ENCODE measurements at regions not wholly inside any gene's neighbourhood (a gene's known extent, or its start where the extent isn't known, plus 50 kb on each side); places are given as distances from the start of the nearest gene placed in this dataset.

DNA sequence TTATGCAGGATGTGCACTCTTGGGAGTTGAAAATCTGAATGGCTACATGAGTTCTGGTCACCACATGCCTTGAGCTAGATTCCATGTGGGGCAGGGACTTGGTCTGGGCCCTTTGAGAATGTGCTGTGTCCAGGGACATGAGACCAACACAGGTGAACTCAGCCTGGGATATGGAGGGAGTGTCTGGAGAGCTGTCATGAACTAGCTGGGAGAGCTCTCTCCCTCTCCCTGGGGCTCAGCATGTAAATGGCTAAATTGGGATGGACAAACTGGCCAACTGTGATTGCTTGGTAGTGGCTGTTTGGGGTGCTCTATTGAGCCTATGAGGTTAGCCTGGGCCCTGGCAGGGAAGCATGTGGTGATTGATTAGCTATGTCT is 105.1 kb upstream of the HS6ST1 start:
- Histone ChIP-seq H3K4me1 (no peaks in the 10 kb centered on the region), H3K27ac (no peak overlapping the region), H3K9me3 (no peaks in the 10 kb centered on the region), H3K36me3 (ENCODE audit: low read depth, missing control alignments) (no peaks in the 10 kb centered on the region), H3K27me3 (no peaks in the 10 kb centered on the region), H3K4me3 (no peak overlapping the region)
- TF ChIP-seq, protein P1, sequence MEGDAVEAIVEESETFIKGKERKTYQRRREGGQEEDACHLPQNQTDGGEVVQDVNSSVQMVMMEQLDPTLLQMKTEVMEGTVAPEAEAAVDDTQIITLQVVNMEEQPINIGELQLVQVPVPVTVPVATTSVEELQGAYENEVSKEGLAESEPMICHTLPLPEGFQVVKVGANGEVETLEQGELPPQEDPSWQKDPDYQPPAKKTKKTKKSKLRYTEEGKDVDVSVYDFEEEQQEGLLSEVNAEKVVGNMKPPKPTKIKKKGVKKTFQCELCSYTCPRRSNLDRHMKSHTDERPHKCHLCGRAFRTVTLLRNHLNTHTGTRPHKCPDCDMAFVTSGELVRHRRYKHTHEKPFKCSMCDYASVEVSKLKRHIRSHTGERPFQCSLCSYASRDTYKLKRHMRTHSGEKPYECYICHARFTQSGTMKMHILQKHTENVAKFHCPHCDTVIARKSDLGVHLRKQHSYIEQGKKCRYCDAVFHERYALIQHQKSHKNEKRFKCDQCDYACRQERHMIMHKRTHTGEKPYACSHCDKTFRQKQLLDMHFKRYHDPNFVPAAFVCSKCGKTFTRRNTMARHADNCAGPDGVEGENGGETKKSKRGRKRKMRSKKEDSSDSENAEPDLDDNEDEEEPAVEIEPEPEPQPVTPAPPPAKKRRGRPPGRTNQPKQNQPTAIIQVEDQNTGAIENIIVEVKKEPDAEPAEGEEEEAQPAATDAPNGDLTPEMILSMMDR (IDR thresholded peaks at IDR 0.05), result no peak
- no peak for TF ChIP-seq POLR2A (IDR thresholded peaks at IDR 0.05)
- intact Hi-C loops (cut with DNase I; ENCODE audit: low total_unique reads), result no loop called here
- no peak for DNase-seq

- no peak for TF ChIP-seq POLR2A (IDR thresholded peaks at IDR 0.05)
- TF ChIP-seq, protein P1 (IDR thresholded peaks at IDR 0.05), result no peak
- DNase-seq, result peak; percentile 10
- H3K36me3 ChIP-seq (ENCODE audit: low read depth, missing control alignments), result no peaks in the 10 kb centered on the region
- H3K9me3 ChIP-seq, result no peaks in the 10 kb centered on the region
- no peak overlapping the region for H3K4me3 ChIP-seq
- no peak overlapping the region for H3K27ac ChIP-seq
- H3K27me3 ChIP-seq, result no peaks in the 10 kb centered on the region
- no peaks in the 10 kb centered on the region for H3K4me1 ChIP-seq
- 83 to 87% methylated on average over 11 of the region's 11 CpGs for WGBS, 2 donors
- intact Hi-C loops (cut with DNase I; ENCODE audit: low total_unique reads), result no loop called here
These were observed 105.9 kb upstream of the HS6ST1 start for GRCh38 chr2:128424406-128425171.

GRCh38 chr2:128425216-128425615 is 106.5 kb upstream of the HS6ST1 start:
- 93 to 95% methylated on average over 8 of the region's 8 CpGs for WGBS, 2 donors
- Histone ChIP-seq H3K27me3 (no peaks in the 10 kb centered on the region), H3K4me1 (no peaks in the 10 kb centered on the region), H3K27ac (no peak overlapping the region), H3K36me3 (ENCODE audit: low read depth, missing control alignments) (no peaks in the 10 kb centered on the region), H3K9me3 (no peaks in the 10 kb centered on the region), H3K4me3 (no peak overlapping the region)
- TF ChIP-seq, protein P1 (IDR thresholded peaks at IDR 0.05), result no peak
- no peak for TF ChIP-seq POLR2A (IDR thresholded peaks at IDR 0.05)
- DNase-seq, result peak; percentile 9
- intact Hi-C loops (cut with DNase I; ENCODE audit: low total_unique reads), result no loop called here

DNA sequence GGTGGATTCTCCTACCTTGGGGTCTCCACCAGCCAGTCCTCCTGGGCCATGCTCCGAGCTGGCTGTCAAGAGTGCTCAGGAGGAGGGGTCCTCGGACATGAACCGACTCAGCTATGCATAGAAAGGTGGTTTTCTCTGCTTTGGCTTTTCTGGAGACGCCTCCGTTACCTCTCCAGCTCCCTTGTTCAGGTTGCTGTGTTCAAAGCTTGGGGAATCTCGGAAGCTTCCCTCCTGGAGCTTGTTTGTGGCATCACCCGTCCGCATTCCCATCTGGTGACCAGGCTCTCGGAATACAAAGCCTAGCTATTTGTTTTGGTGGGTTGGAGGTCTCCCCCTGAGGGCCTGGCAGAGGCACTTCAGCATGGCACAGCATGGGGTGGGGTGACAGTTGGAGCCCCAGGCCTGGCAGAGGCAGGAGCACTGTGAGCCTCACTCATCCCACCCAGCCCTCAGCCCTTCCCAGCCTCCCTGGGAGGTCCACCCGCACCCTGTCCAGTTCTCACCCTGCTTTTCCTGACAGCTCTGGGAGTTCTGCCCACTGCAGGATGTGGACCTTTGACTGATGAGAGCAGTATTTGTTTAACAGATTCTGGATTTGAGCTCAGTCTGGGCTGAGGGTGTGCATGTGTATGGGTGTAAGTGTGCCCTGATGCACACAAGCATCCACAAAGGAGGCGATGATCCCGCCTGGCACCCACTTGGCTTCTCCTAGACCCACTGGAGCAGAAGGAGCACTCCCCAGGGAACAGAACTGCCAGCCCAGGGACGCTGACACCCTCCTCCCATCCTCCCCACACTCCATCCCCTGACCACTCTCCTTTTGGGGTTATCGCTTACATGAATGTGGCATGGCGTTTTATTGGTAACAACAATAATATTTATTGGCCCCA is 107.3 kb upstream of the HS6ST1 start:
- DNase-seq, result peak; percentile 7
- Histone ChIP-seq H3K4me1 (no peaks in the 10 kb centered on the region), H3K4me3 (no peak overlapping the region), H3K27me3 (no peaks in the 10 kb centered on the region), H3K27ac (no peak overlapping the region), H3K36me3 (ENCODE audit: low read depth, missing control alignments) (no peaks in the 10 kb centered on the region), H3K9me3 (no peaks in the 10 kb centered on the region)
- 90 to 95% methylated on average over 14 to 15 of the region's 15 CpGs for WGBS, 2 donors
- no peak for TF ChIP-seq POLR2A (IDR thresholded peaks at IDR 0.05)
- TF ChIP-seq, protein P1 (IDR thresholded peaks at IDR 0.05), result no peak
- intact Hi-C loops (cut with DNase I; ENCODE audit: low total_unique reads), result no loop called here

All from testis (tissue), 2 donors.